ENCODE measurements at regions not wholly inside any gene's neighbourhood (a gene's known extent, or its start where the extent isn't known, plus 50 kb on each side); places are given as distances from the start of the nearest gene placed in this dataset.

- no peak for TF ChIP-seq CTCF (IDR thresholded peaks at IDR 0.05)
- no peak for TF ChIP-seq POLR2A (IDR thresholded peaks at IDR 0.05)
Measured at GRCh38 chr16:27717726-27718125, 167.8 kb downstream of the KATNIP start.

Data from heart left ventricle (tissue), 13 donors.